ENCODE measurements at regions not wholly inside any gene's neighbourhood (a gene's known extent, or its start where the extent isn't known, plus 50 kb on each side); places are given as distances from the start of the nearest gene placed in this dataset.

DNA sequence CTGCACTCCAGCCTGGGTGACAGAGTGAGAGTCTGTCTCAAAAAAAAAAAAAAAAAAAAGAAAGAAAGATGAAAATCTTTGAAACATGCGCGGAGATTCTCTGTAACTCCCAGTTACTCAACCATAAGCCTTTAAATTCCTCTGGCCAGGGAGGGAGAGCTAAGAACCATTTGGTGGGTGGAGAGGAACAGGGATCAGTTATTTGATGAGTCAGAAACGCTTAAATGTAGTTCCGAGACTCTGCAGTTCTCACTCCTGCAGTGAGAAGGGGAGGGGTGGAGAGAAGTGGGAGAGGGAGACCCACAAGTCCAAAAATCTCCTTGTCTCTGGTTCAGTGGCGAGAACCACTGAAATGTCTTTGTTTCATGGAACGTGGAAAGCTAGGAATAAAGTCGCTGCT lies 266.7 kb downstream of the SOX9 start:
- TF ChIP-seq, protein P1, sequence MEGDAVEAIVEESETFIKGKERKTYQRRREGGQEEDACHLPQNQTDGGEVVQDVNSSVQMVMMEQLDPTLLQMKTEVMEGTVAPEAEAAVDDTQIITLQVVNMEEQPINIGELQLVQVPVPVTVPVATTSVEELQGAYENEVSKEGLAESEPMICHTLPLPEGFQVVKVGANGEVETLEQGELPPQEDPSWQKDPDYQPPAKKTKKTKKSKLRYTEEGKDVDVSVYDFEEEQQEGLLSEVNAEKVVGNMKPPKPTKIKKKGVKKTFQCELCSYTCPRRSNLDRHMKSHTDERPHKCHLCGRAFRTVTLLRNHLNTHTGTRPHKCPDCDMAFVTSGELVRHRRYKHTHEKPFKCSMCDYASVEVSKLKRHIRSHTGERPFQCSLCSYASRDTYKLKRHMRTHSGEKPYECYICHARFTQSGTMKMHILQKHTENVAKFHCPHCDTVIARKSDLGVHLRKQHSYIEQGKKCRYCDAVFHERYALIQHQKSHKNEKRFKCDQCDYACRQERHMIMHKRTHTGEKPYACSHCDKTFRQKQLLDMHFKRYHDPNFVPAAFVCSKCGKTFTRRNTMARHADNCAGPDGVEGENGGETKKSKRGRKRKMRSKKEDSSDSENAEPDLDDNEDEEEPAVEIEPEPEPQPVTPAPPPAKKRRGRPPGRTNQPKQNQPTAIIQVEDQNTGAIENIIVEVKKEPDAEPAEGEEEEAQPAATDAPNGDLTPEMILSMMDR (IDR thresholded peaks at IDR 0.05): no peak
- no peak for TF ChIP-seq POLR2A (IDR thresholded peaks at IDR 0.05)
- TF ChIP-seq POLR2AphosphoS5 (IDR thresholded peaks at IDR 0.05; ENCODE audit: insufficient read depth in 1 of 2, low read depth in 1 of 2): no peak

Measured in vagina (tissue), 2 donors.